Sigmoid colon (tissue), 6 donors: ENCODE measurements at regions not wholly inside any gene's neighbourhood (a gene's known extent, or its start where the extent isn't known, plus 50 kb on each side); places are given as distances from the start of the nearest gene placed in this dataset.

Experiments
- DNase-seq: peaks from one replicate; pipeline ENCODE4 v3.0.0-alpha.2; 2019
- H3K27ac ChIP-seq, 4 donors: fragments of 200-600 bp; sonication (generic); one replicate each; pipeline ENCODE4 v1.5.1; 2016 to 2019; ENCODE audit warnings: mild to moderate bottlenecking in 1 of 4
- H3K27me3 ChIP-seq, 3 donors: fragments of 200-600 bp; sonication (generic); one replicate each; pipeline ENCODE4 v1.5.1; 2019; ENCODE audit warnings: mild to moderate bottlenecking in 1 of 3
- H3K36me3 ChIP-seq, 4 donors: fragments of 200-600 bp; sonication (generic); one replicate each; pipeline ENCODE4 v1.5.1; 2016 to 2019
- H3K4me1 ChIP-seq, 4 donors: fragments of 200-600 bp; sonication (generic); one replicate each; pipeline ENCODE4 v1.5.1; 2017 to 2019
- H3K4me3 ChIP-seq, 4 donors: fragments of 200-600 bp; sonication (generic); one replicate each; pipeline ENCODE4 v1.5.1; 2017 to 2019; ENCODE audit warnings: mild to moderate bottlenecking in 2 of 4, moderate library complexity in 1 of 4
- H3K9me3 ChIP-seq, 4 donors: fragments of 200-600 bp in 3 of 4; sonication (generic) in 3 of 4; one replicate each; pipeline versions ENCODE4 v1.5.1 to v1.6.1; 2013 to 2019
- EP300 ChIP-seq, 4 donors: sonication (generic); formaldehyde crosslinking; IDR thresholded peaks; one replicate each; pipeline ENCODE4 v1.6.1; 2017; ENCODE audit warnings: antibody characterized with exemption in 4 of 4
- POLR2A ChIP-seq, 2 donors: fragments of 450-650 bp; IDR thresholded peaks; one replicate each; pipeline ENCODE4 v1.6.1; 2016; ENCODE audit warnings: antibody characterized with exemption in 2 of 2, mild to moderate bottlenecking in 2 of 2, moderate library complexity in 2 of 2
- POLR2AphosphoS5 ChIP-seq, 4 donors: sonication (generic); formaldehyde crosslinking; IDR thresholded peaks; one replicate each; pipeline ENCODE4 v1.6.1; 2017; ENCODE audit warnings: antibody characterized with exemption in 4 of 4
- WGBS, 2 donors: extraction: QIAGEN DNeasy Blood & Tissue Kit; methylation state at CpG; one replicate each; pipeline ENCODE4 v1.1.7; 2013; 5-methylcytosine and 5-hydroxymethylcytosine counted together
- intact Hi-C: fragments of 100-400 bp; cut with DNase I; formaldehyde crosslinking; loops from one replicate; pipeline ENCODE4 v1.15.1; 2023
- TF ChIP-seq, protein P1 (sequence below), 4 experiments: fragments of 450-650 bp in 3 of 4; fragments of 200-600 bp in 1 of 4; IDR thresholded peaks; one replicate each; pipeline ENCODE4 v1.5.1; 2016 to 2019; ENCODE audit warnings: antibody characterized with exemption in 4 of 4, mild to moderate bottlenecking in 3 of 4, moderate library complexity in 2 of 4
- donor health status: healthy with polysubstance abuse.
- donor health status: healthy.

DNA sequence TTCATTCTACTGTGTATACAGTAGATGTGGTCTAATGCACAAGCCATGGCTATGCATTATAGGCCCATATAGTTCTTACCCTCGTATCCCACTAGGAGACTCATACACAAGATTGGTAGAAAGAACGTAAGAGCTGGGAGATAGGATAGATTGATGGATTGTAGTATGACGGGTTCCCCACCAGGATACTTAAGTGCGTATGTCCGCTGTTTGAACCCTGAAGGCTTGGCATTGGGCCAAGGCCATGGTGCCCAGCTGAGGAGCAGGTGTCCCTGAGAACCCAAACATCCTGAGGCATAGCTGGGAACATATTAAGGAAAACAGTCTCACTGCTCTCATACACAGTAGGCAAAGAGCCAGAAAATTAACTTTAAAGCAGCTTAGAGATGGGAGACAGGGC is 617.5 kb upstream of the KLF12 start:
- Histone ChIP-seq H3K36me3 (no peaks in the 10 kb centered on the region), H3K27ac (no peak overlapping the region), H3K4me1 (no peaks in the 10 kb centered on the region), H3K9me3 (no peaks in the 10 kb centered on the region), H3K4me3 (no peak overlapping the region), H3K27me3 (no peaks in the 10 kb centered on the region)
- no peak for DNase-seq
- no peak for TF ChIP-seq POLR2AphosphoS5 (IDR thresholded peaks at IDR 0.05)
- TF ChIP-seq, protein P1, sequence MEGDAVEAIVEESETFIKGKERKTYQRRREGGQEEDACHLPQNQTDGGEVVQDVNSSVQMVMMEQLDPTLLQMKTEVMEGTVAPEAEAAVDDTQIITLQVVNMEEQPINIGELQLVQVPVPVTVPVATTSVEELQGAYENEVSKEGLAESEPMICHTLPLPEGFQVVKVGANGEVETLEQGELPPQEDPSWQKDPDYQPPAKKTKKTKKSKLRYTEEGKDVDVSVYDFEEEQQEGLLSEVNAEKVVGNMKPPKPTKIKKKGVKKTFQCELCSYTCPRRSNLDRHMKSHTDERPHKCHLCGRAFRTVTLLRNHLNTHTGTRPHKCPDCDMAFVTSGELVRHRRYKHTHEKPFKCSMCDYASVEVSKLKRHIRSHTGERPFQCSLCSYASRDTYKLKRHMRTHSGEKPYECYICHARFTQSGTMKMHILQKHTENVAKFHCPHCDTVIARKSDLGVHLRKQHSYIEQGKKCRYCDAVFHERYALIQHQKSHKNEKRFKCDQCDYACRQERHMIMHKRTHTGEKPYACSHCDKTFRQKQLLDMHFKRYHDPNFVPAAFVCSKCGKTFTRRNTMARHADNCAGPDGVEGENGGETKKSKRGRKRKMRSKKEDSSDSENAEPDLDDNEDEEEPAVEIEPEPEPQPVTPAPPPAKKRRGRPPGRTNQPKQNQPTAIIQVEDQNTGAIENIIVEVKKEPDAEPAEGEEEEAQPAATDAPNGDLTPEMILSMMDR (IDR thresholded peaks at IDR 0.05): no peak
- TF ChIP-seq EP300 (IDR thresholded peaks at IDR 0.05): no peak
- no peak for TF ChIP-seq POLR2A (IDR thresholded peaks at IDR 0.05)
- intact Hi-C loops: no loop called here
- 86 to 94% methylated on average over 5 of the region's 5 CpGs for WGBS, 2 donors

DNA sequence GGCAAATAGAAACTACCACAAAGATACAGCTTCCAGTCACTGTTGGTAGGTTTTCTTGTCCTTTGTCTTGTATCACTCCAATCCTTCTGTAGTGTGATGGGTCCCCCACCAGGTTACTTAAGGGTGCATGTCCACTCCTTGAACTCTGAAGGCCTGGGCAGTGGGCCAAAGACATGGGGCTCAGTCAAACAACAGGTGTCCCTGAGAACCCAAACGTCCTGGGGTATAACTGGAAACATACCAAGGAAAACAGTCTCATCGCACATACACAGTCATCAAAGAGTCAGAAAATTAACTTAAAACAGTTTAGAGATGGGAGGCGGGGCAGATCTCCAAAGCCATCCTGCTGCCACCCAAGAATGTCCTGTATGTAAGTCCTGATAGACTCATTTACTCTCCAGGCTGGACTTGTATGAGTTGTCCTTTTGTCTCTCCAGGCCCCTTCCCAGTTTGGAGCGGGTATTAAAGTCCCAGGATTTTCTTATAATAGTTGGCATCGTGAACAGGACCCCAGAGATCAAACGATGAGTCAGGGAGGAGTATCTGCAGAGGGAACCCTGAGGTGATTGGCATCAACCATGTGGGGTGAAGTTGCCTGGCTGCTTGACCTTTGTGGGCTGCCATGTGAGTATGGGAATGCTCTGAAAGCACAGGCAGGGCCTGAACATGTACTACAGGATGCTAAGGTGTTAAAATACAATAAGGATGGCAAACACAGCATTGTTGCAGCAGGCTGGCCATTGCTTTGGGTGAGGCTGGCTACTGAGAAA is 613.2 kb upstream of the KLF12 start:
- 65 to 75% methylated on average over 6 of the region's 6 CpGs for WGBS, 2 donors
- no peaks in the 10 kb centered on the region for H3K4me1 ChIP-seq
- H3K9me3 ChIP-seq: no peaks in the 10 kb centered on the region
- intact Hi-C loops: no loop called here
- no peak for DNase-seq
- no peak overlapping the region for H3K4me3 ChIP-seq
- no peak overlapping the region for H3K27ac ChIP-seq
- H3K27me3 ChIP-seq: no peaks in the 10 kb centered on the region
- H3K36me3 ChIP-seq: no peaks in the 10 kb centered on the region
- TF ChIP-seq POLR2A (IDR thresholded peaks at IDR 0.05) (no peak), EP300 (IDR thresholded peaks at IDR 0.05) (no peak), POLR2AphosphoS5 (IDR thresholded peaks at IDR 0.05) (no peak)
- TF ChIP-seq, protein P1 (IDR thresholded peaks at IDR 0.05): no peak

DNA sequence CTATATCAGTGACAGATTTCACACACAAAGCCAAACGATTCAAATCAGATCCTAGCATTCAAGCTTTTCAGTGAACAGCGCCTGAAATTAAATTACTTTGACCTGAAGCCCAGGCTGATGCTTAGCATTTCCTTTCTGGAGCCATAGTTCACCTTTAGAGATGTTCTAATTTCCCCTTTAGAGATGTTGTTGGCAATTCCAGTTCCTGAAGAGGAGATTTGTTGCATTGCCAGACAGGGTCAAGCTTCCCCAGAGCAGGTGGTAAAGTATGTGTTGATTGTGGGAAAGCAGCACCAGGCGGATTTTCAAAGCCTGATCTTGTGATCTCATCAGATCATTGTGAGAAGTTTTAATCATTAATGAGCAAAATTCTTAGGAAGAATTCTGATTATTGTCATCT is 609.8 kb upstream of the KLF12 start:
- 67 to 83% methylated on average over 3 of the region's 3 CpGs for WGBS, 2 donors
- Histone ChIP-seq H3K27ac (no peak overlapping the region), H3K9me3 (no peaks in the 10 kb centered on the region), H3K4me1 (no peaks in the 10 kb centered on the region), H3K4me3 (no peak overlapping the region), H3K36me3 (no peaks in the 10 kb centered on the region), H3K27me3 (no peaks in the 10 kb centered on the region)
- DNase-seq: no peak
- TF ChIP-seq POLR2A (IDR thresholded peaks at IDR 0.05): no peak
- no peak for TF ChIP-seq POLR2AphosphoS5 (IDR thresholded peaks at IDR 0.05)
- TF ChIP-seq EP300 (IDR thresholded peaks at IDR 0.05): no peak
- TF ChIP-seq, protein P1 (IDR thresholded peaks at IDR 0.05): no peak
- intact Hi-C loops: no loop called here

DNA sequence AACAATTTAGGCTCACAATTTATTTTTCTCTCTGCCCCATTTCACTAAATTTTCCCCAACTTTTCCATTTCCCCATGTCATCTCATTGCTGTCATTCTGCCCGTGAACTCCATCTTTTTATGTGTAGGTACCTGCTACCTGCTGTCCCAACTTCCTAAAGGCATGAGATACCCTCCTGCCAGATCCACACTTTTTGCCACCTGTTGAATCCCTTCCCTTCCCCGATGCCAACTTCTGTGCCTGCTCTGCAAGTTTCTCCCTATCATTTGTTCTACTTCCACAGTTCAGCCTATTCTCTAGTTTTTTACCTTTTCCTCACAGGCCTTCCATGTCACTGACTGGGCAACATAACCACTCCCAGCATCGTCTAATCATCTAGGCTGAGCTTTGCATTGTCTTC is 607.5 kb upstream of the KLF12 start:
- no peaks in the 10 kb centered on the region for H3K36me3 ChIP-seq
- WGBS, 2 donors: 91 to 93% methylated on average over 3 of the region's 3 CpGs
- no peak overlapping the region for H3K27ac ChIP-seq
- no peaks in the 10 kb centered on the region for H3K9me3 ChIP-seq
- no peaks in the 10 kb centered on the region for H3K27me3 ChIP-seq
- H3K4me1 ChIP-seq: no peaks in the 10 kb centered on the region
- DNase-seq: no peak
- no peak overlapping the region for H3K4me3 ChIP-seq
- intact Hi-C loops: no loop called here
- TF ChIP-seq POLR2A (IDR thresholded peaks at IDR 0.05) (no peak), EP300 (IDR thresholded peaks at IDR 0.05) (no peak), POLR2AphosphoS5 (IDR thresholded peaks at IDR 0.05) (no peak)
- TF ChIP-seq, protein P1 (IDR thresholded peaks at IDR 0.05): no peak
